Lower leg skin (tissue), 3 donors: ENCODE measurements at regions not wholly inside any gene's neighbourhood (a gene's known extent, or its start where the extent isn't known, plus 50 kb on each side); places are given as distances from the start of the nearest gene placed in this dataset.

Source experiments
- POLR2A ChIP-seq, 2 donors: fragments of 450-650 bp; IDR thresholded peaks; one replicate each; pipeline ENCODE4 v1.6.1; 2016 to 2017; ENCODE audit warnings: antibody characterized with exemption in 2 of 2, mild to moderate bottlenecking in 1 of 2, moderate library complexity in 1 of 2
- TF ChIP-seq, protein P1 (sequence below), 3 donors: fragments of 450-650 bp; IDR thresholded peaks; one replicate each; pipeline ENCODE4 v1.5.1; 2016; ENCODE audit warnings: antibody characterized with exemption in 3 of 3, mild to moderate bottlenecking in 3 of 3, moderate library complexity in 2 of 3

- TF ChIP-seq, protein P1, sequence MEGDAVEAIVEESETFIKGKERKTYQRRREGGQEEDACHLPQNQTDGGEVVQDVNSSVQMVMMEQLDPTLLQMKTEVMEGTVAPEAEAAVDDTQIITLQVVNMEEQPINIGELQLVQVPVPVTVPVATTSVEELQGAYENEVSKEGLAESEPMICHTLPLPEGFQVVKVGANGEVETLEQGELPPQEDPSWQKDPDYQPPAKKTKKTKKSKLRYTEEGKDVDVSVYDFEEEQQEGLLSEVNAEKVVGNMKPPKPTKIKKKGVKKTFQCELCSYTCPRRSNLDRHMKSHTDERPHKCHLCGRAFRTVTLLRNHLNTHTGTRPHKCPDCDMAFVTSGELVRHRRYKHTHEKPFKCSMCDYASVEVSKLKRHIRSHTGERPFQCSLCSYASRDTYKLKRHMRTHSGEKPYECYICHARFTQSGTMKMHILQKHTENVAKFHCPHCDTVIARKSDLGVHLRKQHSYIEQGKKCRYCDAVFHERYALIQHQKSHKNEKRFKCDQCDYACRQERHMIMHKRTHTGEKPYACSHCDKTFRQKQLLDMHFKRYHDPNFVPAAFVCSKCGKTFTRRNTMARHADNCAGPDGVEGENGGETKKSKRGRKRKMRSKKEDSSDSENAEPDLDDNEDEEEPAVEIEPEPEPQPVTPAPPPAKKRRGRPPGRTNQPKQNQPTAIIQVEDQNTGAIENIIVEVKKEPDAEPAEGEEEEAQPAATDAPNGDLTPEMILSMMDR (IDR thresholded peaks at IDR 0.05): no peak
- no peak for TF ChIP-seq POLR2A (IDR thresholded peaks at IDR 0.05)
Measured at GRCh38 chr5:106174903-106175302, 1495.8 kb downstream of the EFNA5 start.
